SKM-1 treated with dmso at 0.1 percent for 144 hours (cell line): ENCODE measurements at regions not wholly inside any gene's neighbourhood (a gene's known extent, or its start where the extent isn't known, plus 50 kb on each side); places are given as distances from the start of the nearest gene placed in this dataset.
"Not testable (repeated sequence)": the region's sequence is repeated elsewhere in the genome, so short reads cannot be mapped to it uniquely, and the experiment has no call there.

Experiments
- DNase-seq: peaks from one replicate; lab custom pipeline; 2025; ENCODE audit not compliant: unreplicated experiment; lab: John Stamatoyannopoulos, UW

DNA sequence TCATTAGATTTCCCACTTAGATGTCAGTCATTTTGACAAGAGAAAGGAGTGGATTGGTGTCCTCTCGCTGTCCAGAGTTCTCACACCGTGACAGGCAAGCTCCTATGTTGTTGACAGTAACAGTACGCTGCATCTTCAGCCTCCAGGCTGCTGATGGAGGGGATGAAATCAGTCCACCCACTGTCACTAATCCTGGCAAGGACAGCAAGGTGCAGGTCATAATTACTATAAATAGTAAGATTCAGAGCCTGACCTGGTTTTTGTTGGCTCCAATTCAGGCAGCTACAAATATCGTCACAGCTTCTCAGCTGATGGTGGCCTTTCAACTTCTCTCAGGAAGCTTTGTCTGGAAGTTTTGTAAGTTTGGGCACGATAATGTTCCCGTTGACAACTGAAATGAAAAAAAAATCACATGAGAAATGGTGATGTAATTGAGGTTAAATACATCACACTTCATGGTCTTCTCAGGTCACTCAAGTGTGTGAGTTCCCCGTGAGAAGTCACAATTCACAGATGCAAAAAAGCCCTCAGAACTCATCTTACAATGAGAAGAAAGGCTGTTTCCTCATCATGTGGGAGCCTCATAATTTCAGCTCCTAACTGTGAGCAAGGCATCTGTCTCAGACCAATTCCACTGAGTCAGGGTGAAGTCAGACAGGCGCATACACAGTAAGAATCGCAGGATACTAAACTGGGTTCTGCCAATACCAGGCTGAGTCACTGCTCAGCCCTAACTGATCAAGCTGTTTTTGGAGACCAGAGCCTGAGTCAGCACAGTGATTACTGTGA is 516.9 kb downstream of the RPIA start:
- not testable (repeated sequence) for DNase-seq

DNA sequence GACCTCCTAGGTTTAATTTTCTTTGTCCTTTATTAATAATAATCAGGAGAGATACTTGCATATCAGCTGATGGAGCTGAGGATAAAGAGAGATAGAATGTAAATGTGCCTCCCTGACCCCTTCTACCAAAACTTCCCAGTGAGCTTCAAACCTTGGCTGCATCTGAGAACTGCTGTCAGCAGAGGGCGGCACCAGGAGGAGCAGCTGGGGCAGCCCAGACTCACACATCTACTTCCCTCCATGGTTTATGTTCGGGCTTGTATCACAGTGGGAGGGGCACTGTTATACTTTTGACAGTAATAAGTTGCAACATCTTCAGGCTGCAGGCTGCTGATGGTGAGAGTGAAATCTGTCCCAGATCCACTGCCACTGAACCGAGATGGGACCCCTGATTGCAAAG is 521.7 kb downstream of the RPIA start:
- peak; percentile 51 for DNase-seq

DNA sequence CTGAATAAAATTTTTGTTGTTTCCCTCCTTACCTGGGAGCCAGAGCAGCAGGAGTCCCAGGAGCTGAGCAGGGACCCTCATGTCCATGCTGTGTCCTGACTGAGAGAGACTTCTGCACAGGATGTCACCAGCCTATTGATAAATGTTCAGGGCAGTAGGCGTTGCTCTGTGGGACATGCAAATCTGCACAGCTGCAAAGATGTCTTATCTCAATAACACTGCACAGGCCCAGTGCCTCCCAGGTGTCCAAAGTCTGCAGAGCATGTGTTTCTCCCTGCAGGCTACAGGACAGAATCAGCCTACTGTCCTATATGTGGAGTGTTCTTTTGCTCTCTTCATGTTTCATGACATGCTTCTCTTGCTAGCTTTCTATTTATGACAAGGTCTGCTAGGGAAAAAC is 522.3 kb downstream of the RPIA start:
- DNase-seq: not testable (repeated sequence)

DNA sequence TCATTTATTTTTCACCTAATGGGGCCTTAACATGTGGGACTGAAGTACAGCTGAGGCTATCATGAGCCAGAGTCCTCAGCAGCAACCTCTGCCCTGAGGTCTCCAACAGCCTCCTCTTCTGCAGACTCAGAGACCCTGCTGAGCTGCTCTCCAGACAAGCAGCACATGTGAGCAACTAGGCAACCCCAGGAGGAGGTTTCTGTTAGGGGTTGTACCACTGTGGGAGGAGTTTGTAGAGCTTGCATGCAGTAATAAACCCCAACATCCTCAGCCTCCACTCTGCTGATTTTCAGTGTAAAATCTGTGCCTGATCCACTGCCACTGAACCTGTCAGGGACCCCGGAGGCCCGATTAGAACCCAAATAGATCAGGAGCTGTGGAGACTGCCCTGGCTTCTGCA is 530.0 kb downstream of the RPIA start:
- not testable (repeated sequence) for DNase-seq

DNA sequence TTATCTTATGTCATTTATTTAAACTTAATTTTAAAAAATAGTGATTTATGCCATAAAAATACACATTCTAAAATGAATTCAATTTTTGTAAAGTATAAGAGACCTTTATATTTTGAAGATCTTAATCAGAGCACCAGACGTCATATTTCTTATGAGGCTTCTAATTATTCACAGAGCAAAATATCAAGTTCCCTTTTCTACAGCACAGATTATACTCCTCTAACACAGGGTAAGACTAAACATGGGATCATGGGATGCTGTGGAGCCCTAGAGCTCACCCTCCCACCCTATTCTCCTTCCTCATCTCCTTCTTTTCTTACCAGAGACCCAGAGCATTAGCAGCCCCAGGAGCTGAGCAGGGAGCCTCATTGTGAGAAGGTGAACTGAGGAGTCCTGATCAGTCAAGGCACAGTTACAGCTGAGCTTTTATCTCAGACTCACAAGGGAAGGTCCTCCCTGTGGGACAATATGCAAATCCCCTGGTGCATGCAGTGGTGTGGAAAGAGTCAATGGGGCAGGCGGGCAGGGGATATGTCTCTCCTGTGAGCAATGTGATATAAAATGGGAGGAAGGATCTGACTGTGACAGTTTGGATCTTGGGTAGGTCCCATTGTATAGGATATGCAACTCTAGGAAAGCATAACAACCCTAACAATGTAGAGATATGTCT is 530.7 kb downstream of the RPIA start:
- DNase-seq: not testable (repeated sequence)

DNA sequence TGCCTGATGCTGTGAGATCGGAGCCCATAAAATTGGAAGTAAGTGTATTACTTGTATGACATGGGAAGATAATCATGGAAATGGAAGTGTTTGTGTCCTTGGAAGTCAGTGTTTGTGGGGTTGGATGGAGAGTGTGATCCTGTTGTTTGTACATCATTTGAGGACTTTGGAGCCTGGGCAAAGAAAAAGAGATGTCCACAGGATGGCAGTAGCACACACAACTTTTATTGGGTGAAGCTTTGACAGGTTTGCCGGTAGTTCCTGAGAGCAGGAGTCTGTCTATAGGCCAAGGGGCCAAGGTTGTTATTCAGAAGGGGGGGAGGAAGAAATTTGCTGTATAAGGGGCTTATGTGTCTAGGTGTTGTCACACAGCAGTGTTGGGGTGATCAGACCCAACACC is 533.3 kb downstream of the RPIA start:
- not testable (repeated sequence) for DNase-seq

DNA sequence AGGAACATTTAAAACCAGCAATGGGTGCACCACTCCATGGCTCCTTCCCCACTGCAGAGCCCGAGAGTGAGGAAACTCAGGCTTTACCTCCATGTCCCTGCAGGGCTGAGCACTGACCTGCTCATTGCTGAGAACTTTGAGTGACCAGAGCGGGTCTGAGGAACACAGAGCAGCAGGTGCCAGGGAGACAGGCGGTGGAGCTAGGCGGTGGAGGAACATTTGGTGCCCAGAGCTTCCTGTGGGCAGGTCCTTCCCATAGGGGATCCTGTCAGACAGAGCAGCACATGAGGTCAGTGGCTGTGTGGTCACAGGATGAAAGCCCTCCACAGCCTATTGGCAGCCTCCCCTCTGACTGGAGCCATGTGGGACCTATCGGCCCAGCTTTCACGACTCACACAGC is 538.5 kb downstream of the RPIA start:
- DNase-seq: not testable (repeated sequence)

DNA sequence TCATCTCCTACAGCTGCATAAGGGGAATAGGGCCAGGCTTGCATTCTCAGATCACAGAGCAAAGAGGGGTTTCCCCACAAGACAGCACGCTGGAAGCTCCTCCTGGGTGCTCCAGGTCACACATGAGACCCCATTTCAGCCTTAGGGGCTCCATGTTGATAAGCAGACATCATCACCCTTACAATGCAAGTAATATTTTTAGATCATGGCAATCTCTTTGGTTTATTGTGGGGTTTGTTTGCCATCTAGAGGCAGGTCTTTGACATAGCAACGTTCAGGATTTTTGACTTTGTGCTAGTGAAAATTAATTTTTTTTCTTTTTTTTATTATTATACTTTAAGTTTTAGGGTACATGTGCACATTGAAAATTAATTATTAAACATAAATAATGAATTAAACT is 539.8 kb downstream of the RPIA start:
- DNase-seq: not testable (repeated sequence)

DNA sequence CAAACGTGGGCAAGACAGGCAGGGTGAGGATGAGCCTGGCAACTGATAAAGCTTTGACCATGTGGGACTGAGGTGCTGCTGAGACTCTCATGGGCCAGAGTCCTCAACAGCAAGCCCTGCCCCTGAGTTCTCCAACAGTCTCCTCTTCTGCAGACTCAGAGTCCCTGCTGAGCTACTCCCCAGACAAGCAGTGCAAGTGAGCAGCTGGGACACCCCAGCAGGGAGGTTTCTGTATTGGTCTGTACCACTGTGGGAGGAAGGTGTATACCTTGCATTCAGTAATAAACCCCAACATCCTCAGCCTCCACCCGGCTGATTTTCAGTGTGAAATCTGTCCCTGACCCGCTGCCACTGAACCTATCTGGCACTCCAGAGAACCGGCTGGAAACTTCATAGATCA is 542.5 kb downstream of the RPIA start:
- not testable (repeated sequence) for DNase-seq

DNA sequence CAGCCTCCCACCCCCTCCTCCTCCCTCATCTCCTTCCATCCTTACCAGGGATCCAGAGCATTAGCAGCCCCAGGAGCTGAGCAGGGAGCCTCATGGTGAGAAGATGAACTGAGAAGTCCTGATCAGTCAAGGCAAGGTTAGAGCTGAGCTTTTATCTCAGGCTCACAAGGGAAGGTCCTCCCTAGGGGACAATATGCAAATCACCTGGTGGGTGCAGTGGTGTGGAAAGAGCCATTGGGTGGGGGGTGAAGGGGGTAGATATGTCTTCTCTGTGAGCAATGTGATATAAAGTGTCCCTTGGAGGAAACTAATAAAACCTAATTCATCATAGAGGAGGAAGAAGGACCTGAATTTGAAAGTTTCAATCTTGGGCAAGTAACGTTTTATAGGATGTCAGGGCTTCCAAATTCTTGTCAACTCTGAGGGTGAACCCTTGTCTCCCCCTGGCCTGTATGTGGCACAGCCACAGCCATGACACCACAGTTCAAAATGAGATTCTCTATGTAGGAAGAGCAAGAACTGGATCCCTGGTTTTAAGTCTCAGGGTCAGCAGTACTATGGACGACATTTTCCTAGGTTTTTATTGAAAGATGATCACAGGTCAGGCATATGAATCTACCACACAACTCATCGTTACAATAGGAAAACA is 543.5 kb downstream of the RPIA start:
- not testable (repeated sequence) for DNase-seq

DNA sequence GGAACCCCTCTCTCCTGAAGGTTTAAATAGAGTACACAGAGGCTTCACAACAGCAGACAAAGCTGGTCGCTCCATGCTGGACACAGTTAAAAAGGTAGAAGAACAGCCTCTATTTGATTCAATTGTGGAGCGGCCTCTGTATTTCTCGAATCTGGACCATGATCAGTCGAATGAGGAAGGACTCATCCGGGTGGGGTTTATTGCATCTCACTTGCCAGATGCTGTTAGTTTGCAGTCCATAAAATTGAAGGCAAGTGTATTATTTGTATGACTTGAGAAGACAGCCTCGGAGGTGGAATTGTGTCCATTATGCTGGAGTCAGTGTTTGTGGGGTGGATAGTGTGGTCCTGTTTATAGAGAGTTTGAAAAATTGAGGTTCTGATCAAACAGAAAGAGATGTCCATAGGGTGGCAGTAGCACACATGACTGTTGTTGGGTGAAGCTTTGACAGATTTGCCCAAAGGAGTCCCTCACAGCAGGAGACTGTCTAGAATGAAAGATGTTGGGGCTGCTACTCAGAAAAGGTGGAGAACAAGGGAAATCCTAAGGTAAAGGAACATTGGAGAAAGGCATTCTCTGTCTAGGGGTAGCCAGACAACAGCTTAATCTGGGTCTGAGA is 545.5 kb downstream of the RPIA start:
- DNase-seq: not testable (repeated sequence)

DNA sequence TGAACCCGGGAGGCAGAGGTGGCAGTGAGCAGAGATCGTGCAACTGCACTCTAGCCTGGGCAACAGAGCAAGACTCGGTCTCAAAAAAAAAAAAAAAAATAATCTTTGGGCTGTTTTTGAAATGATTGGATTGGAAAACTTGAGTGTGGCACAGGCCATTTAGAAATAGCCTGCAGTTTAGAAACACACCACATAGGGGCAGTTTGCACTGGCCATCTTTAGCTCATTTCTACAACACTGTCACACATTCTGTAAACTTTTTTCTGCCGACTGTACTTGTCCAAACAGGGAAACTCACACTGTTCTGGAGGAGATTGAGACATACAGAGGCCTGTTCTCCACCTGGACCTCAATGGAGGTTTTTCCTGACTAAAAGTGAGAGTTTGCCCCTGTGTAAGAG is 546.3 kb downstream of the RPIA start:
- DNase-seq: not testable (repeated sequence)

DNA sequence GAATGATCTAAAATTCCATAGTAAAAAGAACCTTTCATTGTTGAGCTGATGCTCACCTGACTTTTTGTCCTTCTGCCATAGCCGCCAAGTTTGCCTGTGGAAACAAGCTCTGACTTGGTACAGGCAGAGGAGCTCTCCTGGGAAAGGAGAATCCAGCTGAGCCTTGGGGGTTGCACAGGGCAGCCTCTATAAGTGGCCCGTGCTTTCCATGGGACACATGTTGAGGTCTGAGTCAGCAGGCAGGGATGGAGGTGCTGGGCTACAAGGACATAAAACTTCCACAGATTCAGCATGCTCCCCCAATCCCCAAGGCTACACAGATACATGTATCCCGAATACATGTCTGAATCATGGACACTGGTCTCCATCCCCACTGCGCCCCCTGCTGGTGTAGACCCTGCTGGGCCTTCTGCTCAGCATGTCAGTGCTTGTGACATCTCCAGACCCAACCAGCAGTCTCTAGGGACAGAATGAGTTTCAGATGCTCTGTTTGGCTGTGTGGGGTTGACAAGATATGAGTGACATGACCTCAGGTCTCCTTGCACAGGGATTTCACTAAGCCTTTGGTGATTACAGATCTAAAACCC is 551.7 kb downstream of the RPIA start:
- not testable (repeated sequence) for DNase-seq

DNA sequence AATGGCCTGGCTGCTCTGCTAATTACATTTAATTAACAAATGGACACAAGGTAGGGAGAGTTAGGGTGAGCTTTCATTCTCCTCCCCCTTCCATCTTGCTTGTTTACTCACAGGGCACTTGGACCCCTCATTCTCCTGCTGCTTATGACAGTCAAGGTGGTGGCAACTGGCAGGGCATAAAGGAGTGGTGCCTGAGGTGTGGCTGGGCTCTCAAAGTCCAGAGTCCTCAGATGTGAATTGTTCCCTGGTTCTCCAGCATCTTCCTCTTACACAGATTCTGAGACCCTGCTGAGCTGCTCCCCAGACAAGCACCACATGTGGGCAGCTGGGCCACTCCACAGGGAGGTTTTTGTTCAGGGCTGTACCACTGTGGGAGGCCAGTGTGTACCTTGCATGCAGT is 552.9 kb downstream of the RPIA start:
- not testable (repeated sequence) for DNase-seq

DNA sequence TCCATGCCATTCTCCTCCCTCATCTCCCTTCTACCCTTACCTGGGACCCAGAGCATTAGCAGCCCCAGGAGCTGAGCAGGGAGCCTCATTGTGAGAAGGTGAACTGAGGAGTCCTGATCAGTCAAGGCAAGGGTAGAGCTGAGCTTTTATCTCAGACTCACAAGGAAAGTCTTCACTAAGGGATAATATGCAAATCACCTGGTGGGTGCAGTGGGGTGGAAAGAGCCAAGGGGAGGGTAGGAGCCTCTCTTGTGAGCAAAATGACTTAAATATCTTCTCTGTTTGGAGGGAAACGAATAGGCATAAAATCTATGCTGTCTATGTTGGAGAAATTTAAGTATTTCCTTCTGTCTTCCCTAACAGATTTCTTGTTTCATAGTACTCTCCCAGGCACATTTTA is 554.0 kb downstream of the RPIA start:
- not testable (repeated sequence) for DNase-seq

DNA sequence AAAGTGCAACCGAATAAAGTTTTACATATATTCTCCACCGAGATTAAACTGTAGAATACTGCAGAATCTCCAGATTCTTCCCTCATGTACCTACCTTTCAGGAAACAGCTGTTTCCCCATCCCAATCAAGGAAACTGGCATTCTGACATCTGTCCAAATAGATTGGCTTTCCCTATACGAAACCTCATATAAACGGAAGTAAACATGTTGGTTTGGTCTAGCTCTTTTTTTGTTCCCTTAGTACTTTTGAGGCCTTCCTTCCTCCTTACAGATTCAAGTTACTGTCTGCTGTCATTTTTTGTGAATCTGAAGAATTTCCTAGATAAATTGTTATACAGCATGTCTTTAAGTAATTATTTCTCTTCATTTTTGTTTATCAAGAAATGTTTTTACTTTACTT is 554.6 kb downstream of the RPIA start:
- DNase-seq: not testable (repeated sequence)

DNA sequence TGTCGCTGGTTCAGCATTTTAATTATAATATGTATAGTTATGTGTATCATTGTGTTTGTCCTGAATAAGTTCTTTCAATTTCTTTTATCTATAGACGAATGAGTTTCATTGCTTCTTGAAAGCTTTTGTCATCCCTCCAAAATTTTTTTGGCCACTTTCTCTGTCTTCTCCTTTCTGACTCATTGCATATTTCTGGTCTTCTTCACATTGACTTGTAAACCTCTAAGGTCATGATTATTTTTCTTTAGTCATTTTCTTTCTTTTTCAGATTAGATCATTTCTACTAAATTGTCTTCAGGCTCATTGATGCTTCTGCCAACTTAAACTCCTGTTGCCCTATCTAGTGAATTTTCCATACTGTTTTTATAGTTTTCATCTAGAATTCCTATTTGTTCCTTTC is 555.1 kb downstream of the RPIA start:
- not testable (repeated sequence) for DNase-seq

DNA sequence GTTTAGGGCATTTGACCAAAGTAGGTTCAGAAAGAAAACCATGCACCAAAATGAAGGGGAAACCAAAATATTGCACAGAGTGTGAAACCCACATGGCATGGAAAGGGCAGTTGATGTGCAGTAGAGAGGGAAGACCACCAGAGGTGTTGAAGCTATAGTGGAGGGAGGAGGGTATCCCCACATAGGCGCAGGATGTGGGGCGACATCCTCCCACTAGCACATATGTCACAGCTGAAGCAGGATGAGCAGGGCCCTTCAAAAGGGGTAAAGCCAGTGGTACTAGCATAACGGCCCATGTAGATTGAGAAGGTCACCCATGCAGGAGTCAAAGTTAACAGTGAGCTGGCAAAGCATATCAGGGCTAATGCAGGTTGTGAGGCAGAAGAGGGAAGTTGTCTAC is 563.5 kb downstream of the RPIA start:
- DNase-seq: not testable (repeated sequence)

DNA sequence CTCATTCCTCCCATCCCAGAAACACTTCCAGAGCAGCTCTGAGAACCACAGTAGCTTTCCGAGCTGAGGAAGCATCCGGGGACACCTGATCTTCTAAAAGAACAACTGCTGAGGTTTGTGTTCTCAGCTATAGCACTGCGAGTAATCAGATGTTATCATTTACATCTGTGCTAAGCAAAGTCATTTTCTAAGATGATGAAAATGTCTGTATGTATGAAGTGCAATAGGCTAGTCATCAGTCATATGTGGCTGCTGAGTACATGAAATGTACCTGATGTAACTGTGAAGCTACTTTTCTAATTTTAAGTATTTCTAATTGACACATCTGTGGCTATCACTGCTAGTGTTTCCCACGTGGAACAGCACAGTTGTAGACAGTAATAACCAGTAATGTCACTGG is 582.0 kb downstream of the RPIA start:
- DNase-seq: not testable (repeated sequence)

DNA sequence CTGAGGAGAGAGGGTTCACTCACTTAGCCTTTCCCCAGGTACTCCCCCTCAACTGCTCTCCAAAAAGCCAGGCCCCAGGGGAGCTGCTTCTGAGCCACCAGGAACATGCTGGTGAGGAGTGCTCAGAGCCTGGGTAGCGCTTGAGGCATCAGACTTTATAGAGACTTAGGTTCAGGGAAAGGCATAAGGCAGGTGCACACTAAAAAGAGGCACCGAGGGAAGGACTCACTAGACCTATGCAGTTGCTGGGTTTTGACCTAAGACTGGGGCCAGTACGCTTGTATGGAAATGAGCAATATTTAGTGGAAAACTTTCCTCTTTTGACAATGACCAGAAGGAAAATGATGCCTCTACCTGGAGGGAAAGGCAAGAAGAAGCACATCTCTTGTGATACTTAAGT is 589.1 kb downstream of the RPIA start:
- not testable (repeated sequence) for DNase-seq

DNA sequence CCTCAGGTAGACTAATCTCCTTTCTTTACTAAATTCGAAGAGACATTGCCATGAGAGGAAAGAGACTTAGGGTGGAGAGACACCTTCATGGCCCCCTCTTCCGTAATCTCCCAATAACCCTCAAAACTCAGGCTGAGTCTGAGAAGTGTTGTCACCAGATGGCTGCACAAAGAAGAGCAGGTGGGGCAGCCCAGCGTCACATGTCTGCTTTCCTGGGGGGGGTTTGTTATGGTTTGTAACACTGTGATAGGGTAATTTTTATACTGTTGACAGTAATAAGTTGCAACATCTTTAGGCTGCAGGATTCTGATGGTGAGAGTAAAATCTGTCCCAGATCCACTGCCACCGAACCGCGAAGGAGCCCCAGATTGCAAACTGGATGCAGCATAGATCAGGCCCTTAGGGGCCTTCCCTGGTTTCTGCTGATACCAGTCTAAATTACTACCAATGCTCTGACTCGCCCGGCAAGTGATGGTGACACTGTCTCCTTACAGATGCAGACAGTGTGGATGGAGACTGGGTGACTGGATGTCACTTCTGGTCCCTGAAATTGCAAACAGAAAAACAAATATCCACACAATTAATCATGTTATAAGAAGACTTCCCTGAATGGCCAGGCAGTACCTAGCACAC is 595.1 kb downstream of the RPIA start:
- DNase-seq: not testable (repeated sequence)
